ENCODE measurements at regions not wholly inside any gene's neighbourhood (a gene's known extent, or its start where the extent isn't known, plus 50 kb on each side); places are given as distances from the start of the nearest gene placed in this dataset.

DNA sequence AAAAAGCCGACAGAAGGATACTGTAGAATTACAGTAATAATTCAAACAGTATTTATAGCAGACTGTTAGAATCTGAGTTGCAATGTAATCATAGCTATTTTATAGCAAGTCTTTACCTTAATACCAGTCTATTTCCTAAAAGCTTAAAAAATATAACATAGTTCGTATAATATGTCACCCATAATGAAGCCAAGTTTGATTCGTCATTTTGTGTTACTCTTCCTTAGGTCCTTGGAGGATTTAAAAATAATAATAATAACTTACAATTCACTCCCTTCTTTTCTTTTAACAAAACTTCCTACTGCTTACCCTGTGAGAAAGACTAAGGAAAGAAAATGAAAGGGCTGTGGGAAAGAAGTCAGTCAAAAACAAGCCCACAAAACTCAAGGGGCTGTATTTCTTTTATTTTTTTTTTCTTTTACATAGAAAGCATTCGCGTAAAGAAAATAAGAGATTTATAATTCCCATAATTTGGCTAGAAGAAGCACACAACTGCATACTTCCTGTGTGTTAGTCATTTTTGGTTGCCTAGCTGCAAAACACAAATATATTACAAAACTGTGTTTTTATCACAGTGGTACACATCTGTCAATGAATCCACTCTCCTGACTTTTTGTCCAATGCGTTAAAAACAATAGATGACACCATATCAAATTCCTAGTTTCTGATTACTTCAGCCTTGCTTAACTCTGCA is 187.2 kb upstream of the CELF2 start:
- DNase-seq = no peak

DNA sequence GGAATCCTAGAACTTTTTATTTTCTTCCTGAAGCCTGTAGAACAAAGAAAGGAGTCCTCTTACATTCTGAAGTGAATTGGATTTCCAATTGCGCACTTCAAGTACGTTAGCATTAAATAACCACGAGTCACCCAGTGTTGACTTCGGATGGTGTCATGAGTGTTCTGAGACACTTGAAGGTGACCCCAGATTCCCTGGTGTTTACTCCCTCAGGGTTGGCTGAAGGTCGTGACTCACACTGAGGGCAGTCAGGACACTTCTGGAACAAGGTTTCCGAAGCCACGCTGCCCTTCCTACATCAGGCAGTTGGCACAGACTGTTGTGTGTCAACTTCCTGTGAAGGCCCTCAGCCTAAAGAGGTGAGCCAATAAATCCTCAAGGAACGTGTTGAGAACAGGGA is 186.6 kb upstream of the CELF2 start:
- DNase-seq = no peak

DNA sequence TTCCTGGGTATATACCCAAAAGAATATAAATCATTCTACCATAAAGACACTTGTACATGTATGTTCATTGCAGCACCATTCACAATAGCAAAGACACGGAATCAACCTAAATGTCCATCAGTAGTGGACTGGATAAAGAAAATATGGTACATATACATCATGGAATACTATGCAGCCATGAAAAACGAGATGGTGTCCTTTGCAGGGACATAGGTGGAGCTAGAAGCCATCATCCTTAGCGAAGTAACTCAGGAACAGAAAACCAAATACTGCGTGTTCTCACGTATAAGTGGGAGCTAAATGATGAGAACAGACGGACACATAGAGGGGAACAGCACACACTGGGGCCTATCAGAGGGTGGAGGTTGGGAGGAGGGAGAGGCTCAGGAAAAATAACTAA is 183.7 kb upstream of the CELF2 start:
- no peak for DNase-seq

DNA sequence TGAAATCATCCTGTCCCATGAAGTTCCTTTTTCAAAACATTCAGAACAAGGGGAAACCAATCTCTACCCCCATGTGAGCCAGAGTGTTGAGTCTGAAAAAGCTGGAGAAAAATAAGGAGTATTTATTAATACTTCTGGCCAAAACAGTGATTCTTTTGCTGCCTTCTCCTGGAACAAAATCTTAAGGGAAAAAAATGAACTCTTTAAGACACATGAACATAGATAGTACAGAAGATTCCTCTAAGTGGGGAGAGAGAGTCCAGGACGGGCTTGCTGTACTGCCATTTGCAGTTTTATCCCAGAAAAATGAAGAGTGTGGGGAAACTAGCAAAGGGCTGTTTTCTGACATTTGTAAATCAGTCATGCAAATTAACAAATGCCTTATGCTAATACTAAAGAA is 173.4 kb upstream of the CELF2 start:
- no peak for DNase-seq

DNA sequence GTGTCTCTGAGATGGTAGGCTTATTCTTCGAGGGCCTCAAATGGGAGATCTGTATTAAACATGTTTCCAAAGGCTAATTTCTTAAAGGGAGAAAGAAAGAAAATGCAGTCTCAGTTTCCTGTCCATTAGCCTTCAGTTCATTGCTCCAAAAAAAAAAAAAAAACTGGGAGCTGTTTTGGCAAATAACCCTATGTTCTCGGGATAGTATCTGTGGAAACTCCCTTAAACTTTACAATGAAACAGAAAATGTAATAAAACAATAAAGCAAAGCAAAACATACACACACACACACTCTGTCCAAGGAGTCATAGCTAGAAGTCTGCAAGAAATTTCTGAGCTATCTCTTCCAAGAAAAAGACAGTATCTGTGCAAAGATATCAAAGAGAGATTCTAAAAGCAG is 172.5 kb upstream of the CELF2 start:
- DNase-seq = no peak

DNA sequence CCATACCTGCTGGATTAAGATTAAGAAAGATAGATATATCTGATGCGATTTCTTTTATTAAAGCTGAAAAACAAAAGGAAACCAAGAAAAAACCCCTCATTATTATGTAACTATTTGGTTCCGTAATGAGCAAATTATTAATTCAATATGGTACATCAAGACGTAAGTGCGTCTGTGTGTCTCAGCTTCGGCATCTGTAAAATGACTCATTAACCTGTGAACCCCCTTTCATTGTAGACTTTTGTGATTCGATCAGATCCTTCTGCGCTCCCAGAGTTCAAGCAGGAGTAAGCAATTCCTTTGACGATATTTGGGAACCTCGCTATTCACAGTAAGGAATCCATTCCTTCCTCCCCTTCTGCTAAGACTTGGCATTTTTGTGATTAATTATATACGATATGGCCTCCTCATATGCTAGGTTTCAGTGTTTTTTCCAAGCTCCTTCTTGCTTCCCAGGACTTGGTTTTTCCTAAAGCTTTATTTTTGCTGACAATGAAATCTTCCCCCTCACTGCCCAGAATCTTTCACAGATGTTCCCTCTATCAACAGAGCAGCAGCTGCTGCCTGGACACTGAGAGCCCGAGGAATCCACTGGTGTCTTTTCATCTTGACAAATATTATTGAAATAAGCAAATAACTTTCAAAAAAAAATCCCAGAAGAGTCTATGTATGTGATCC is 171.7 kb upstream of the CELF2 start:
- no peak for DNase-seq

DNA sequence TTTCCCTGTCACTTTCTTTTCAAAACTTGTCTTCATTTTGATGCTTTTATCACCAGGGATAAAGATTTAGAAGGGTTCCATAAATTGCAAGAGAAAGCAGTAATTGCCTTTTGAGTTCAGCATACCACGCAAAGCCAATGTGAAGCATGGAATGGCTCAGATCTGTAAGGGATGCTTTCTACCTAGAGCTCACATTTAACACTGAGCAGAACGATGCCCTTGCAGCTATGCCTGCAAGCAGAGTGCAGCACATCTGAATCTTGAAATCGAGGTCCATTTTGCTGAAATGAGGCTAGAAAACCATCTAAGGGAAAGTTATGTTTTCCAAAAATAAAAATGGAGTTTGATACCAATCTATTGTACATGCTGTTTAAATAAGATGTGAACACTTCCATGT is 171.2 kb upstream of the CELF2 start:
- DNase-seq = no peak

DNA sequence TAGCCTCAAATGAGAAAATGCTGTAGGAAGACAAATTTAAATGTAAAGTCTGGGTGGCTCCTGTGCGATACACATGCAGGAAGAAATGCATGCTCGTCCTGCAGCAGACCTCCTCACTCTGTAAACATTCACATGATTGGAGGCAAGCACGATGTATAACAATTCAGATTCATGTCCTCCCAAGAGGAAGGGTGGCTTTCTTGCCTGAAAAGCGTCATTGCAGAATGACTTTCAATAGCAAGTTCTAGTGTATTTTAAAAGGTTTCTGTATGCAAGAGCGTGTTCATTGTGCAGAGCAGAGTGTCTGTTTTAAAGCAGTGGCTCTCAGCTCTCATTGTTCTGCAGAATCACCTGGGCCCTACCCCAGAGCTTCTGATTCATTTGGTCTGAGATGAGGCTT is 170.3 kb upstream of the CELF2 start:
- DNase-seq = no peak

DNA sequence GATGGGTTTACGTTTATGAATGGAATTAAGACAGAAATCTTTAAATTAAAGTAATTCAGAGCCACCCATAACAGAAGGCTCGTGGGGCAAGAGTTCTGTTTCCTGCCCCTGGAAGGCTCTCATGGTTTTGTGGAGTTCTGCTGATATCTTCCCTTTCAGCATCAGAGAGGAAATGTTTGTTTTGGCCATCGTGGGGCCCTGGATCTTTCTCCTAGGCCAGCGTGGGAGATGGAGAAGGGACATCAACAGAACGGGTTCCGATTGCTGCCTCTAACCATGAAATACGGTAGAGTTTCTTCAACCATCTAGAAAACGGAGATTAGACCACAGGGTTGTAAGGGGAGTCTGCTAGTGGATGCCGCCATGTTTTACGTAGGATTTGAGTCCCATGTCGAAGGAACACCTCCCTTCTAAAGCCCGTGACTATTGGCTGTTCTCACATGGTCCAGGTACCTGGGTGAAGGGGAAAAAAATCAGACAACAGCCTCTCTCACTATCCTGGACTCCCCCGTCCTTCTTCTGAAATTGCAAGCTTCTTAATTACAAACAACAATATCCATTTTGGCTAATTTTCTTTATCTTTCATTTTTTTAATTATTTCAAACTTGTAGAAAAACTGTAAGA is 169.1 kb upstream of the CELF2 start:
- no peak for DNase-seq

DNA sequence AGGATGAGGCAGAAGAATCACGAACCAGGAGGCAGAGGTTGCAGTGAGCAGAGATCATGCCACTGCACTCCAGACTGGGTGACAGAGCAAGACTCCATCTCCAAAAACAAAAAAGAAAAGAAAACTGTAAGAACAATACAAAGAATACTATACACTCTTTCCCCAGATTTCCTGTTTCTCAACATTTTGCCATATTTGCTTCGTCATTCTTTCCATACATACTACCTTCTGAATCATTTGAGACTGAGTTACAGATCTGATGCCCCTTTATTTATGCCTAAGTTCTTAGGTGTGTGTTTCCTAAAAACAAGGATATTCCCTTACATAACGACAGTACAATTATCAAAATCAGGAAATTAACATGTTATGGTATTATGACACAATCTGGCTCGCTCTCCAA is 168.4 kb upstream of the CELF2 start:
- DNase-seq = no peak

DNA sequence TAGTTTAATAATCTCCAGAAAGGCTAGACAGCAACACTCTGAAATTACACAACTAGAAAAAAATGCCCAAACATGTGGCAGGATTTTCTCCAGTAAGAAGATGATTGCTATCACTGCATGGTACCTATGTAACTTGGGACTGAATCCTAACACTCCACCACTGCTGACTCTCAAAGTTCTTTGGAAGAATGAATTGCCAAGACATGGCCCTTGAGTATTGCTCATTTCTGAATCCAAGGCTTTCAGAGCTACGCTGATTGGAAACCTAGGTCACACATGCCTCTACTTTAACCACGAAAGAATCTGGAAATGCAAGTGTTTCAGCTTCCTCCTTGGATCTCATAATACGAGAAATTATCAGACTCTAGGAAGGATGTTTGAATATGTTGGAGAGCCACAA is 167.5 kb upstream of the CELF2 start:
- no peak for DNase-seq

DNA sequence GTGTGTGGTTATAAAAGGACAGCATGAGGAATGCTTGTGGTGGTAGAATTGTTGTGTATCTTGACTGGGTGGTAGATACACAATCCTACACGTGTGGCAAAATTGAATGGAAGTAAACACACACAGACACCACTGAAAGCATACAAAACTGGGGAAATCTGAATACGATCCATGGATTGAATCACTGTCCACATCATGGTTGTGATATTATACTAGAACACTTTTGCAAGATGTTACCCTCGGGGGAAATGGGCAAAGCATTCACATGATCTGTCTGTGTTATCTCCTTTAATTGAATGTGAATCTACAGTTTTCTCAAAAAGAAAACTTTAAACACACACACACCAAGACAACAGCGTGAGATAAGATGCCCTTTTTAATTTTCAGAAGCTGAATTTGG is 165.2 kb upstream of the CELF2 start:
- DNase-seq = no peak

DNA sequence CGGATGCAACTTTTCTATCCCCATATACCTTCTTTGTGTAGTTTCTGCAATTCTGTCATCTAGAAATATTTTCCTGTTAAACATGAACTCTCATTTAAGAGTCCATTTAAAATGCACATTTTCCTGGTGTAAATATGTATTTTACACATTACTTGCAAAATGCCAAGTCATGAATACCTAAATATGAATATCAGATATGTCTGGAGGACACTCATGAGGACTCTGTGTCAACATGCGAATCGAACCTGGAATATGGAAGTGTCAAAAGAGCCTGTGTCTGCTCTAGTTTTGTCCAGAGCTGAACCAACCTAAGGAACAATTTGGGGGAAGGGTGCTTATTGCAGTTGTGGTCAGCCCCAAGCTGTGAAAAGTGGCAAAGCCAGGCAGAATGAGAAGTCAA is 163.7 kb upstream of the CELF2 start:
- no peak for DNase-seq

DNA sequence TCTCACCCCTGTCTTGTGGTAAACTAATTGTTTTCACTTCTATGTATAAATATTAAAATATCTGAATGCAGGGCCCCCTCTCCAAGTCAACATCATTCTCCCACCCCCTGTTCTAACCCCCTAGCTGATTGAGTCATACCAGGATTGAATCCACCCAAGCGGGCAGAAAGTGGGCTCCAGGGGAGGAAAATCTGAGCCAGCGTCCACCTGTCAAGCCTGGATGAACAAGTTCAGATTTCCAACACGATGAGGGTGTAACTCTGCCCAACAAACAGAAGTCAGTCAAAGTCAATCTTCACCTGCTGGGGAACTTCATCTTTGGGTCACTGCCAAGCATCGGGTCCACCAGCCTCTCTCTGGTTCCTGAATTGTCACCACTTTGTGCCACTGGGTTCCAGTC is 162.9 kb upstream of the CELF2 start:
- DNase-seq = no peak

DNA sequence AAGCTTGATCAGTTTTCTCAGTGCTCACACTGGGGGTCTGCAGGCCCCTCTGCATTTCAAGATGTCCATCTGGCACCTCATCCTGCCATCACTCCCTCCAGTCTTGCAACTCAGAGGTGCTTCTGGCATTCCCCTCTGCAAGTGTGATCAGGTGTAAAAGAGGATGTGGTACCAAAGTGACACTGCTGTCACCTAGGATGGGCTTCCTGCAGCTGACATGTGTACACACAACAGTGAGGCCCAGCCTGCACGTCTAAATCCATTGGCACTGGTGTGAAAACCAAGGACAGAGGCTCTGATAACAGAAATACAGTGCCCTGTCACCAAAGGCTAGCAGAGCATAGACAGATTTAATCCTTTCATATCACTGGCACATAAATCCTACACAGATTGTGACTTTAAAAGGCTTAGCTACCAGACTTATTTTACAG is 162.5 kb upstream of the CELF2 start:
- DNase-seq = no peak

DNA sequence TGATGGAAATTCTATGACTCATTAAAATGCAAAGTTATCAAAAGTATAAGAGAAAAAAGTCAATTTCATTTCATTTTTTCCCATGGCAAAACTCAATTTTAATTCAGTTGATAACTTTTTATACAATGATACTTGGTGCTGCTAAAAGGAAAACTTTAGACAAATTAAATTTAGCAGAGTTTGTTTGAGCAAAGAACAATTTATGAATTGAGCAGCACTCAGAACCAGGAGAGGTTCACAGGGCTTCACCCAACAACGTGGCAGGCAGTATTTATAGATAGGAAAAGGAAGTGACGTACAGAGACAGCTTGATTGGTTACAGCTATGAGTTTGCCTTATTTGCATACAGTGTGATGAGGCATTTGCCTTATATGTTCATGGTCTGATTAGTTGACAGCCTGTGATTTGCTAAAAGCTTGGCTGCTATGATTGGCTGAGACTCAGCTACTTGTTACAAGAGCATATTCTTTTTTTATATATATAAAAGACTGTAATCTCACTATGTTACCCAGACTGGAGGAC is 157.2 kb upstream of the CELF2 start:
- DNase-seq = no peak

DNA sequence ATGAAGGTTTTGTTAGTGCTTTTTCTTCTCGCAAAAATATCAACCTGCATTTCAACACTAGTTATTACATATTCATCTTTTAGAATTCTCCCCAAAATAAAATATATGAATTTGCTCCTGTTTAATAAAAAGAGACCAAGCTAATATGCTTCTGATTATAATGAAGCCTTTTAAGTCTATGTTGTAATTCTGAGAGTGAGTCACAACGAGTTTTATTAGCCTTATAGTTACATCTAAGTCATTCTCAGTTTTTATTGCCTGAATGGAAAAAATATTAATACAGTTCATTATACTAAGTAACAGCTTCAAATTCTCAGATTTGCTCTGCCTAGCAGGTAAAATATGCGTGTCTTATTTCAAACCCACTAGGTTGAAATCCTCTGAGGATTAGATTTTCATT is 152.4 kb upstream of the CELF2 start:
- no peak for DNase-seq

DNA sequence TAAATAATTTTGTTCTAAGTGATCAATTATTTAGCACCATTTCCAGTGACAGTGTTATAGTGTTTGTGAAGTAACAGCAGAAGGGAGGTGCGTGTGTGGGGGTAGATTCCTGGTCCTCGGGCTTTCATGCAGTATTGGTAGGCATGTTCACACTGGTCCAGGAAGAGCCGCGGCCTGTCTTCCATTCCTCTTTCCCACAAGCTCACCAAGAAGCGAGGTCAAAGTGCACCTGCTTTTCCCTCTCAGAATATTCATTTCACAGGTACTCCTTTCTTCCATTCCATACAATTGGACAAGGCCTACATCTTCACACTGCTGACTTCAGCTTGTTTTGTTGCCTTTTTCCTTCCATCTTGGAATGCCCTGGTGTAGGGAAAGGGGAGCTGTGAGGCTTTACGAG is 151.8 kb upstream of the CELF2 start:
- DNase-seq = no peak

DNA sequence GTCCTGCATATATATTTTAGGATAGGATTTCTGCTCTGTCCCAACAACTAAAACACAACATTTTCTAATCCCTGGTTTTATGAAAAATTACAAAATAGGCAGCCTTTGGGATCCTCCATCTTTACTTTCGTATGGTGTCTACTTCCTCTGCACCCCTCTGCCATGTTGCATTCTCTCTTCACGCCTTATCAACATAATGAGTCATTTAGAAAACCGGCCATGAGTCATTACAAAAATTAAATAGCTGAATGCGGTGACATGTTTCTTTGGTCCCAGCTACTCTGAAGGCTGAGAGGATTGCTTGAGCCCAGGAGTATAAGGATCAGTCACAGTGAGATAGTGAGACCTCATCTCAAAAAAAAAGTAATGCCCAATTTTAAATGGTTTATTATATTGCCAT is 148.1 kb upstream of the CELF2 start:
- no peak for DNase-seq

DNA sequence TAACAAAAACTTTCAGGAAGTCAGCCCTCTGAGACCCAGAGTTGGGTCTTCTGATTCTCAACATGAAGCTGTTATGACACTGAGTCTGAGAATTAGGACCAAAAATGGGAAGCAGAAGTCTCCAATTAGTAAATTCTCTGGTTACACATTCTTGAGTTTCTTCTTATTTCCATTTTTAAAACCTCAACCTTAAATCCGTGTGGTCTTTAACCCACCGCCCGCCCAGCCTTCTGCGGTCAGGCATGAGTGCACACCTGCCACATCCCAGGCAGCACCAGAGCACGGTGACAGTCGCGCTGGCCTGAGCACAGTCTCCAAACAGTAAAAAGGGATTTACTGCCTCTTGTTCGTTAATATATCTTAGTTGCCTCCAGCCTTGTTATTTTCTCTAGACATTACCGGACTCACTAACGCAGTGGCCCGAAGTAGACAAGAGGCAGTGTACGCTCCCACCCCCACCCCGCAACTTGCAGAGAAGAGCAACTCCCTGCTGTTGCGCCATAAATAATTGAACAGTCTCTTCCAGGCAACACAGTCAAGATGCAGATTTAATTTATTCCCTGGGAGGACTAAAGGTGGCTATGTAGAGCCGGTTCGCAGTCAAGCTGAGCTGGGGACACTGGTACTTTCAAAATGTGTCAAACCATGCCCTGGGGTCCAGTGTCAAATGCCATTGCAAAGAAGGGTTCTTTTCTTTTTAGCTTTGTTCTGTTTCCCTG is 147.0 kb upstream of the CELF2 start:
- no peak for DNase-seq

DNA sequence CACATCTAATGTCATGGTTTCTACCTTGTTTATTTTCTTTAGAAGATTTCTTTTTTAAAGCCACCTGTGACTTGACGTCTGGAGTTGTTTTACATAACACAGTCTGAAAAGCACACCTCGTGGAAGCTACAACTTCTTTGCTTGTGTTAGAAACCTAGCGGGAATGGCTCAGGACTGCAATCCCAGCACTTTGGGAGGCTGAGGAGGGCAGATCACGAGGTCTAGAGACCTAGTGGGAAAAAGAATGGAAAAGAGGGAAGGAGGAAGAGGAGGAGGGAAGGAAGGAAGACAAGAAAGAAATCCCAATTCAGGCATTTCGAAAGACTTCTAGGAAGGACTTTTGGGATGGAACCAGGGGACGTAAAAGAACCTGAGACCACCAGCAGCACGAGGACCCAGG is 146.3 kb upstream of the CELF2 start:
- DNase-seq = no peak

DNA sequence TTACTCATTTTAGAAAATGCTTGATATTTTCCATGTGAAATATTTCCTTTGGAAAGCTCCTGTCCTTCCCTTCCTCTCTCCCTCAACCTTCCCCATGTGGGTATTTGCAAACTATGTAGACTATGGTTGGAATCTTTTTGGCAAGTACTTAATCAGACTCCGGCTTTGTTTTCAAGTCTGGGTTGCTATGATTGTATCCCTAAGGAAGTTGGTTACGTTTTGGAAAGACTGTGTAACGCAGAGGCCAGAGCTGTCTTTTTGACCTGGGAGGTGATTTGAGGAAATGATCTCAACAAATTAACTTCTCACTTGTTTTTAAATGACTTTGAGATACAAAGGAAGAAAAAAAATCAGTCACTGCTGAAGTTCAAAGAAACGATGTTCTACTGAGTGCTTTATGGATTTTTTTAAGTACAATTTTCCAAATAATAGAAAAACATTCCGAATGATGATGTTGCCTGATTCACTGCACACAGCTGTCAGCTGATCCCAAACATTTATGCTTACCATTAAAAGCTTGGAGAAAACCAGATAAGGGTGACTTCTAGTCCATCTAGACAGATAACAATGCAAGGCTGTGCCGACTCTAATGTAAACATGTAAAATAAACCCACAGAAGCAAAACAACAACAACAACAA is 145.5 kb upstream of the CELF2 start:
- DNase-seq = no peak

DNA sequence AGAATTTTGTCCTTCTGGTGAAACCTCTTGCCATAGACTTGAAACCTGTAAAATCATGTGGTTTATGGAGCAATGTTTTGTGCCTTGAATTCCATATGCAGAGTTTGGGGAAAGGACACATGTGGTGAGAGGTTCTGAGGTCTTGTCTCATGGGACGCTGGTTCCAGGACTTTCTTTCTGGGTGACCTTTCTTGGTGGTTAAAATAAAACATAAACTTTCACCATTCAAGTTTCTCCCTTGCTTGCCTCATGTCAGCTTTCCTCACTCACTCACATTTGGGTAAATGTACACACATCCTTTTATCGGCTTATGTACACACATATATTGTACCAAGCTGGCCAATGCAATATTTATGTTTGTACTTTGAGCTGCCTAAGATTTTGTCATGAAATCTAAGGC is 144.9 kb upstream of the CELF2 start:
- no peak for DNase-seq
